GM23338 (cell line): ENCODE measurements at regions not wholly inside any gene's neighbourhood (a gene's known extent, or its start where the extent isn't known, plus 50 kb on each side); places are given as distances from the start of the nearest gene placed in this dataset.

Experiments
- ATAC-seq: fragments of 200-7000 bp; cut with Tn5 transposase; 3 replicates; pipeline ENCODE4 v1.9.1; 2020
- DNase-seq: peaks from one replicate; pipeline ENCODE4 v3.0.0-alpha.2; 2015; ENCODE audit warnings: low spot score
- H2AFZ ChIP-seq: fragments of 200-600 bp; sonication (generic); 2 replicates; pipeline ENCODE4 v1.8.0; 2016; ENCODE audit warnings: antibody characterized with exemption, mild to moderate bottlenecking, moderate library complexity
- H3F3A ChIP-seq: fragments of 200-600 bp; sonication (generic); replicated peaks from 2 replicates; pipeline ENCODE4 v1.8.0; 2017; ENCODE audit warnings: antibody characterized with exemption, mixed run types, low read depth
- H3K27ac ChIP-seq: fragments of 200-600 bp; sonication (generic); 2 replicates; pipeline ENCODE4 v1.6.1; 2016; ENCODE audit warnings: low read depth
- H3K27me3 ChIP-seq: fragments of 200-600 bp; sonication (generic); 2 replicates; pipeline ENCODE4 v1.8.0; 2016; ENCODE audit warnings: mild to moderate bottlenecking, mixed run types, moderate library complexity; ENCODE audit not compliant: insufficient read depth
- H3K36me3 ChIP-seq: fragments of 200-600 bp; sonication (generic); 2 replicates; pipeline ENCODE4 v1.8.0; 2016; ENCODE audit warnings: mild to moderate bottlenecking; ENCODE audit not compliant: insufficient read depth
- H3K4me1 ChIP-seq: fragments of 200-600 bp; sonication (generic); 2 replicates; pipeline ENCODE4 v1.8.0; 2016; ENCODE audit warnings: mild to moderate bottlenecking, moderate library complexity; ENCODE audit not compliant: insufficient read depth
- H3K4me2 ChIP-seq: fragments of 200-600 bp; sonication (generic); 2 replicates; pipeline ENCODE4 v1.7.1; 2017; ENCODE audit warnings: mixed run types
- H3K4me3 ChIP-seq: fragments of 200-600 bp; sonication (generic); 2 replicates; pipeline ENCODE4 v1.6.1; 2016; ENCODE audit warnings: mixed run types
- H3K79me2 ChIP-seq: fragments of 200-600 bp; sonication (generic); replicated peaks from 2 replicates; pipeline ENCODE4 v1.8.0; 2017; ENCODE audit warnings: mild to moderate bottlenecking; ENCODE audit not compliant: insufficient read depth
- H3K9me2 ChIP-seq: fragments of 200-600 bp; sonication (generic); 2 replicates; pipeline ENCODE4 v1.8.0; 2017; ENCODE audit not compliant: insufficient read depth
- H4K20me1 ChIP-seq: fragments of 200-600 bp; sonication (generic); replicated peaks from 2 replicates; pipeline ENCODE4 v1.8.0; 2017; ENCODE audit warnings: mild to moderate bottlenecking; ENCODE audit not compliant: insufficient read depth
- H3K27ac Mint-ChIP-seq: 2 replicates; pipeline ENCODE4 v1.8.0; 2020; ENCODE audit warnings: inconsistent platforms, mild to moderate bottlenecking, moderate library complexity, mixed read lengths
- H3K27me3 Mint-ChIP-seq: 3 replicates; pipeline ENCODE4 v1.8.0; 2022; ENCODE audit warnings: low read depth, mild to moderate bottlenecking, moderate library complexity, mixed read lengths, inconsistent platforms; ENCODE audit not compliant: insufficient read depth, poor library complexity
- H3K36me3 Mint-ChIP-seq: 3 replicates; pipeline ENCODE4 v1.8.0; 2021; ENCODE audit warnings: low read depth, mild to moderate bottlenecking, inconsistent platforms, moderate library complexity, mixed read lengths
- H3K4me1 Mint-ChIP-seq: 3 replicates; pipeline ENCODE4 v1.8.0; 2020; ENCODE audit warnings: mild to moderate bottlenecking, inconsistent platforms, mixed read lengths
- H3K4me3 Mint-ChIP-seq: 3 replicates; pipeline ENCODE4 v1.8.0; 2021; ENCODE audit warnings: moderate library complexity, mild to moderate bottlenecking, inconsistent platforms, mixed read lengths
- H3K9me3 Mint-ChIP-seq: 3 replicates; pipeline ENCODE4 v1.8.0; 2020; ENCODE audit warnings: moderate library complexity, mild to moderate bottlenecking, inconsistent platforms, mixed read lengths
- POLR2AphosphoS5 ChIP-seq: IDR thresholded peaks from 2 replicates; pipeline ENCODE4 v1.6.1; 2016; ENCODE audit warnings: antibody characterized with exemption, low read depth
- STAT1 ChIP-seq: IDR thresholded peaks from one replicate; pipeline ENCODE4 v1.6.1; 2016; ENCODE audit warnings: antibody characterized with exemption; ENCODE audit not compliant: unreplicated experiment
- ZNF114 ChIP-seq: fragments of 250-450 bp; sonication (Bioruptor Pico); IDR thresholded peaks from 2 replicates; pipeline ENCODE4 v1.5.0; 2020; ENCODE audit warnings: mild to moderate bottlenecking, moderate library complexity
- TF ChIP-seq, protein P1 (sequence below): IDR thresholded peaks from 2 replicates; pipeline ENCODE4 v1.6.1; 2016; ENCODE audit warnings: antibody characterized with exemption
- TF ChIP-seq, protein P2 (sequence below): fragments of 250-450 bp; sonication (Bioruptor Pico); IDR thresholded peaks from 2 replicates; pipeline ENCODE4 v1.5.0; 2020; ENCODE audit warnings: mild to moderate bottlenecking, moderate library complexity

- H3K4me3 ChIP-seq = no peak overlapping the region
- H3F3A ChIP-seq = no peaks in the 10 kb centered on the region
- no peaks in the 10 kb centered on the region for H3K79me2 ChIP-seq
- H3K27ac Mint-ChIP-seq = no peak overlapping the region
- no peaks in the 10 kb centered on the region for H4K20me1 ChIP-seq
- TF ChIP-seq, protein P1, sequence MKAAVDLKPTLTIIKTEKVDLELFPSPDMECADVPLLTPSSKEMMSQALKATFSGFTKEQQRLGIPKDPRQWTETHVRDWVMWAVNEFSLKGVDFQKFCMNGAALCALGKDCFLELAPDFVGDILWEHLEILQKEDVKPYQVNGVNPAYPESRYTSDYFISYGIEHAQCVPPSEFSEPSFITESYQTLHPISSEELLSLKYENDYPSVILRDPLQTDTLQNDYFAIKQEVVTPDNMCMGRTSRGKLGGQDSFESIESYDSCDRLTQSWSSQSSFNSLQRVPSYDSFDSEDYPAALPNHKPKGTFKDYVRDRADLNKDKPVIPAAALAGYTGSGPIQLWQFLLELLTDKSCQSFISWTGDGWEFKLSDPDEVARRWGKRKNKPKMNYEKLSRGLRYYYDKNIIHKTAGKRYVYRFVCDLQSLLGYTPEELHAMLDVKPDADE = no peak
- TF ChIP-seq ZNF114 (CRISPR knock-in tag) (no peak), STAT1 (no peak), POLR2AphosphoS5 (no peak)
- TF ChIP-seq, protein P2, sequence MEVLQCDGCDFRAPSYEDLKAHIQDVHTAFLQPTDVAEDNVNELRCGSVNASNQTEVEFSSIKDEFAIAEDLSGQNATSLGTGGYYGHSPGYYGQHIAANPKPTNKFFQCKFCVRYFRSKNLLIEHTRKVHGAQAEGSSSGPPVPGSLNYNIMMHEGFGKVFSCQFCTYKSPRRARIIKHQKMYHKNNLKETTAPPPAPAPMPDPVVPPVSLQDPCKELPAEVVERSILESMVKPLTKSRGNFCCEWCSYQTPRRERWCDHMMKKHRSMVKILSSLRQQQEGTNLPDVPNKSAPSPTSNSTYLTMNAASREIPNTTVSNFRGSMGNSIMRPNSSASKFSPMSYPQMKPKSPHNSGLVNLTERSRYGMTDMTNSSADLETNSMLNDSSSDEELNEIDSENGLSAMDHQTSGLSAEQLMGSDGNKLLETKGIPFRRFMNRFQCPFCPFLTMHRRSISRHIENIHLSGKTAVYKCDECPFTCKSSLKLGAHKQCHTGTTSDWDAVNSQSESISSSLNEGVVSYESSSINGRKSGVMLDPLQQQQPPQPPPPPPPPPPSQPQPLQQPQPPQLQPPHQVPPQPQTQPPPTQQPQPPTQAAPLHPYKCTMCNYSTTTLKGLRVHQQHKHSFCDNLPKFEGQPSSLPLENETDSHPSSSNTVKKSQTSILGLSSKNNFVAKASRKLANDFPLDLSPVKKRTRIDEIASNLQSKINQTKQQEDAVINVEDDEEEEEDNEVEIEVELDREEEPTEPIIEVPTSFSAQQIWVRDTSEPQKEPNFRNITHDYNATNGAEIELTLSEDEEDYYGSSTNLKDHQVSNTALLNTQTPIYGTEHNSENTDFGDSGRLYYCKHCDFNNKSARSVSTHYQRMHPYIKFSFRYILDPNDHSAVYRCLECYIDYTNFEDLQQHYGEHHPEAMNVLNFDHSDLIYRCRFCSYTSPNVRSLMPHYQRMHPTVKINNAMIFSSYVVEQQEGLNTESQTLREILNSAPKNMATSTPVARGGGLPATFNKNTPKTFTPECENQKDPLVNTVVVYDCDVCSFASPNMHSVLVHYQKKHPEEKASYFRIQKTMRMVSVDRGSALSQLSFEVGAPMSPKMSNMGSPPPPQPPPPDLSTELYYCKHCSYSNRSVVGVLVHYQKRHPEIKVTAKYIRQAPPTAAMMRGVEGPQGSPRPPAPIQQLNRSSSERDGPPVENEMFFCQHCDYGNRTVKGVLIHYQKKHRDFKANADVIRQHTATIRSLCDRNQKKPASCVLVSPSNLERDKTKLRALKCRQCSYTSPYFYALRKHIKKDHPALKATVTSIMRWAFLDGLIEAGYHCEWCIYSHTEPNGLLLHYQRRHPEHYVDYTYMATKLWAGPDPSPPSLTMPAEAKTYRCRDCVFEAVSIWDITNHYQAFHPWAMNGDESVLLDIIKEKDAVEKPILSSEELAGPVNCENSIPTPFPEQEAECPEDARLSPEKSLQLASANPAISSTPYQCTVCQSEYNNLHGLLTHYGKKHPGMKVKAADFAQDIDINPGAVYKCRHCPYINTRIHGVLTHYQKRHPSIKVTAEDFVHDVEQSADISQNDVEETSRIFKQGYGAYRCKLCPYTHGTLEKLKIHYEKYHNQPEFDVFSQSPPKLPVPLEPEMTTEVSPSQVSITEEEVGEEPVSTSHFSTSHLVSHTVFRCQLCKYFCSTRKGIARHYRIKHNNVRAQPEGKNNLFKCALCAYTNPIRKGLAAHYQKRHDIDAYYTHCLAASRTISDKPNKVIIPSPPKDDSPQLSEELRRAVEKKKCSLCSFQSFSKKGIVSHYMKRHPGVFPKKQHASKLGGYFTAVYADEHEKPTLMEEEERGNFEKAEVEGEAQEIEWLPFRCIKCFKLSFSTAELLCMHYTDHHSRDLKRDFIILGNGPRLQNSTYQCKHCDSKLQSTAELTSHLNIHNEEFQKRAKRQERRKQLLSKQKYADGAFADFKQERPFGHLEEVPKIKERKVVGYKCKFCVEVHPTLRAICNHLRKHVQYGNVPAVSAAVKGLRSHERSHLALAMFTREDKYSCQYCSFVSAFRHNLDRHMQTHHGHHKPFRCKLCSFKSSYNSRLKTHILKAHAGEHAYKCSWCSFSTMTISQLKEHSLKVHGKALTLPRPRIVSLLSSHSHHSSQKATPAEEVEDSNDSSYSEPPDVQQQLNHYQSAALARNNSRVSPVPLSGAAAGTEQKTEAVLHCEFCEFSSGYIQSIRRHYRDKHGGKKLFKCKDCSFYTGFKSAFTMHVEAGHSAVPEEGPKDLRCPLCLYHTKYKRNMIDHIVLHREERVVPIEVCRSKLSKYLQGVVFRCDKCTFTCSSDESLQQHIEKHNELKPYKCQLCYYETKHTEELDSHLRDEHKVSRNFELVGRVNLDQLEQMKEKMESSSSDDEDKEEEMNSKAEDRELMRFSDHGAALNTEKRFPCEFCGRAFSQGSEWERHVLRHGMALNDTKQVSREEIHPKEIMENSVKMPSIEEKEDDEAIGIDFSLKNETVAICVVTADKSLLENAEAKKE (CRISPR knock-in tag) = no peak
- no peaks in the 10 kb centered on the region; the same call in 2 of the 3 replicates for H3K36me3 Mint-ChIP-seq
- DNase-seq = no peak
- H3K4me3 Mint-ChIP-seq = no peak overlapping the region
- H3K9me2 ChIP-seq = no peaks in the 10 kb centered on the region
- H3K27me3 ChIP-seq = peaks cover 57% of the 10 kb centered on the region
- peaks cover 17% of the 10 kb centered on the region for H3K4me1 Mint-ChIP-seq
- no peaks in the 10 kb centered on the region for H3K36me3 ChIP-seq
- ATAC-seq = no peak
- peaks cover 6% of the 10 kb centered on the region; the same call in 2 of the 3 replicates for H3K9me3 Mint-ChIP-seq
- no peak overlapping the region for H3K27ac ChIP-seq
- peaks cover 5% of the 10 kb centered on the region; the same call in 1 of the 2 replicates for H3K4me1 ChIP-seq
- H2AFZ ChIP-seq = no peak overlapping the region
- no peak overlapping the region for H3K4me2 ChIP-seq
- peaks cover 16% of the 10 kb centered on the region for H3K27me3 Mint-ChIP-seq
These were observed 140.3 kb downstream of the NMUR2 start for GRCh38 chr5:152264645-152265254.
